ENCODE measurements at regions not wholly inside any gene's neighbourhood (a gene's known extent, or its start where the extent isn't known, plus 50 kb on each side); places are given as distances from the start of the nearest gene placed in this dataset.

GRCh38 chr4:24141836-24142235, 252.0 kb upstream of the PPARGC1A start:
- no peak overlapping the region for H3K27ac Mint-ChIP-seq
- no peak for ATAC-seq
- H3K36me3 Mint-ChIP-seq: no peaks in the 10 kb centered on the region

GRCh38 chr4:24140892-24141291, 251.0 kb upstream of the PPARGC1A start:
- H3K27ac Mint-ChIP-seq: no peak overlapping the region
- H3K4me3 Mint-ChIP-seq: no peak overlapping the region
- H3K27me3 Mint-ChIP-seq: no peaks in the 10 kb centered on the region
- ATAC-seq: no peak
- no peaks in the 10 kb centered on the region for H3K4me1 Mint-ChIP-seq
- H3K9me3 Mint-ChIP-seq: peaks cover 2% of the 10 kb centered on the region
- H3K36me3 Mint-ChIP-seq: no peaks in the 10 kb centered on the region

More at GRCh38 chr4:24141836-24142235, 252.0 kb upstream of the PPARGC1A start:
- Mint-ChIP-seq H3K4me3 (no peak overlapping the region), H3K9me3 (peaks cover 2% of the 10 kb centered on the region), H3K4me1 (no peaks in the 10 kb centered on the region), H3K27me3 (no peaks in the 10 kb centered on the region)

- ATAC-seq: no peak
- H3K36me3 Mint-ChIP-seq: no peaks in the 10 kb centered on the region
- H3K27me3 Mint-ChIP-seq: no peaks in the 10 kb centered on the region
- no peak overlapping the region for H3K4me3 Mint-ChIP-seq
- H3K27ac Mint-ChIP-seq: no peak overlapping the region
- H3K4me1 Mint-ChIP-seq: no peaks in the 10 kb centered on the region
- H3K9me3 Mint-ChIP-seq: peaks cover 2% of the 10 kb centered on the region
Measured at GRCh38 chr4:24137671-24138601, 248.1 kb upstream of the PPARGC1A start.

- Mint-ChIP-seq H3K27me3 (no peaks in the 10 kb centered on the region), H3K36me3 (no peaks in the 10 kb centered on the region), H3K4me1 (no peaks in the 10 kb centered on the region), H3K9me3 (peaks cover 3% of the 10 kb centered on the region), H3K4me3 (no peak overlapping the region), H3K27ac (no peak overlapping the region)
- ATAC-seq: no peak
Measured at GRCh38 chr4:24131954-24132673, 242.3 kb upstream of the PPARGC1A start.

- Mint-ChIP-seq H3K27me3 (no peaks in the 10 kb centered on the region), H3K4me1 (no peaks in the 10 kb centered on the region), H3K27ac (no peak overlapping the region), H3K4me3 (no peak overlapping the region), H3K36me3 (no peaks in the 10 kb centered on the region), H3K9me3 (peaks cover 3% of the 10 kb centered on the region)
- ATAC-seq: no peak
Measured at GRCh38 chr4:24130637-24131036, 240.8 kb upstream of the PPARGC1A start.

GRCh38 chr4:24126776-24127175, 236.9 kb upstream of the PPARGC1A start:
- Mint-ChIP-seq H3K4me3 (no peak overlapping the region), H3K27ac (no peak overlapping the region), H3K4me1 (no peaks in the 10 kb centered on the region), H3K36me3 (no peaks in the 10 kb centered on the region), H3K27me3 (no peaks in the 10 kb centered on the region), H3K9me3 (peaks cover 3% of the 10 kb centered on the region)
- ATAC-seq: no peak

GRCh38 chr4:24121395-24122175, 231.7 kb upstream of the PPARGC1A start:
- ATAC-seq: no peak
- no peaks in the 10 kb centered on the region for H3K4me1 Mint-ChIP-seq
- no peak overlapping the region for H3K27ac Mint-ChIP-seq
- H3K36me3 Mint-ChIP-seq: no peaks in the 10 kb centered on the region
- no peaks in the 10 kb centered on the region for H3K9me3 Mint-ChIP-seq
- no peak overlapping the region for H3K4me3 Mint-ChIP-seq
- H3K27me3 Mint-ChIP-seq: no peaks in the 10 kb centered on the region

- H3K4me1 Mint-ChIP-seq: no peaks in the 10 kb centered on the region
- peaks cover 2% of the 10 kb centered on the region for H3K9me3 Mint-ChIP-seq
- no peaks in the 10 kb centered on the region for H3K27me3 Mint-ChIP-seq
- no peaks in the 10 kb centered on the region for H3K36me3 Mint-ChIP-seq
- no peak overlapping the region for H3K4me3 Mint-ChIP-seq
- ATAC-seq: no peak
- H3K27ac Mint-ChIP-seq: no peak overlapping the region
Measured at GRCh38 chr4:24117975-24118374, 228.1 kb upstream of the PPARGC1A start.

GRCh38 chr4:24116107-24116506, 226.3 kb upstream of the PPARGC1A start:
- Mint-ChIP-seq H3K27me3 (no peaks in the 10 kb centered on the region), H3K27ac (no peak overlapping the region), H3K4me3 (no peak overlapping the region), H3K36me3 (no peaks in the 10 kb centered on the region), H3K4me1 (no peaks in the 10 kb centered on the region), H3K9me3 (peaks cover 3% of the 10 kb centered on the region)
- ATAC-seq: no peak

- H3K36me3 Mint-ChIP-seq: no peaks in the 10 kb centered on the region
- H3K27me3 Mint-ChIP-seq: no peaks in the 10 kb centered on the region
- ATAC-seq: no peak
- no peak overlapping the region for H3K4me3 Mint-ChIP-seq
- no peak overlapping the region for H3K27ac Mint-ChIP-seq
- no peaks in the 10 kb centered on the region for H3K4me1 Mint-ChIP-seq
- H3K9me3 Mint-ChIP-seq: peaks cover 3% of the 10 kb centered on the region
Measured at GRCh38 chr4:24114919-24115500, 225.2 kb upstream of the PPARGC1A start.

GRCh38 chr4:24114444-24114843, 224.6 kb upstream of the PPARGC1A start:
- Mint-ChIP-seq H3K27ac (no peak overlapping the region), H3K27me3 (no peaks in the 10 kb centered on the region), H3K4me3 (no peak overlapping the region), H3K4me1 (no peaks in the 10 kb centered on the region), H3K9me3 (peaks cover 5% of the 10 kb centered on the region), H3K36me3 (no peaks in the 10 kb centered on the region)
- no peak for ATAC-seq

- ATAC-seq: no peak
- Mint-ChIP-seq H3K9me3 (peaks cover 8% of the 10 kb centered on the region), H3K4me3 (no peak overlapping the region), H3K36me3 (no peaks in the 10 kb centered on the region), H3K4me1 (no peaks in the 10 kb centered on the region), H3K27me3 (no peaks in the 10 kb centered on the region), H3K27ac (no peak overlapping the region)
Measured at GRCh38 chr4:24112466-24112865, 222.6 kb upstream of the PPARGC1A start.

- no peaks in the 10 kb centered on the region for H3K36me3 Mint-ChIP-seq
- H3K9me3 Mint-ChIP-seq: peaks cover 10% of the 10 kb centered on the region
- no peak overlapping the region for H3K27ac Mint-ChIP-seq
- no peaks in the 10 kb centered on the region for H3K27me3 Mint-ChIP-seq
- no peak for ATAC-seq
- no peak overlapping the region for H3K4me3 Mint-ChIP-seq
- no peaks in the 10 kb centered on the region for H3K4me1 Mint-ChIP-seq
Measured at GRCh38 chr4:24108567-24108966, 218.7 kb upstream of the PPARGC1A start.

- H3K9me3 Mint-ChIP-seq: peaks cover 8% of the 10 kb centered on the region
- no peak overlapping the region for H3K4me3 Mint-ChIP-seq
- no peaks in the 10 kb centered on the region for H3K36me3 Mint-ChIP-seq
- no peaks in the 10 kb centered on the region for H3K4me1 Mint-ChIP-seq
- no peaks in the 10 kb centered on the region for H3K27me3 Mint-ChIP-seq
- H3K27ac Mint-ChIP-seq: no peak overlapping the region
- no peak for ATAC-seq
Measured at GRCh38 chr4:24105327-24106038, 215.6 kb upstream of the PPARGC1A start.

Measured in stimulated activated memory B cell treated with anti-CD40 and anti-IgM and Interleukin-4, amounts not matched to agents 10 μg/mL and 1 μg/mL and 100 μg/mL, for 72 hours (primary cell).